GM12873 (cell line): ENCODE measurements at regions not wholly inside any gene's neighbourhood (a gene's known extent, or its start where the extent isn't known, plus 50 kb on each side); places are given as distances from the start of the nearest gene placed in this dataset.

Source experiments
- CTCF ChIP-seq: IDR thresholded peaks from 2 replicates; pipeline ENCODE4 v1.5.1; 2012; ENCODE audit warnings: low read depth, mild to moderate bottlenecking, moderate library complexity, low read length, control low read depth; ENCODE audit not compliant: insufficient read depth; ENCODE audit errors: missing control alignments

GRCh38 chr2:47719099-47719498 lies 63.8 kb upstream of the MSH6 start:
- TF ChIP-seq CTCF, result no peak

- TF ChIP-seq CTCF, result peak; percentile 1
Observed at GRCh38 chr2:47716307-47716706, 66.6 kb upstream of the MSH6 start.

- no peak for TF ChIP-seq CTCF
Observed at GRCh38 chr2:47715552-47715951, 67.4 kb upstream of the MSH6 start.

GRCh38 chr2:47708801-47709499 lies 74.0 kb upstream of the MSH6 start:
- no peak for TF ChIP-seq CTCF

GRCh38 chr2:47704287-47704686 lies 78.7 kb upstream of the MSH6 start:
- TF ChIP-seq CTCF, result no peak

GRCh38 chr2:47699533-47700215 lies 83.3 kb upstream of the MSH6 start:
- no peak for TF ChIP-seq CTCF

- TF ChIP-seq CTCF, result no peak
Observed at GRCh38 chr2:47697000-47697601, 85.8 kb upstream of the MSH6 start.
